Activated CD4-positive, alpha-beta T cell treated with anti-CD3 and anti-CD28 coated beads for 1 hour (primary cell): ENCODE measurements at regions not wholly inside any gene's neighbourhood (a gene's known extent, or its start where the extent isn't known, plus 50 kb on each side); places are given as distances from the start of the nearest gene placed in this dataset.

ENCODE experiments used
- DNase-seq: peaks from one replicate; pipeline ENCODE4 v3.0.0-alpha.2; 2020

- DNase-seq, result no peak
Measured at GRCh38 chr18:78304192-78305164, 675.1 kb upstream of the SALL3 start.

GRCh38 chr18:78305789-78306188 is 673.8 kb upstream of the SALL3 start:
- no peak for DNase-seq

GRCh38 chr18:78309307-78309706 is 670.3 kb upstream of the SALL3 start:
- DNase-seq, result no peak

- DNase-seq, result no peak
Measured at GRCh38 chr18:78309924-78310323, 669.7 kb upstream of the SALL3 start.

GRCh38 chr18:78319264-78319663 is 660.4 kb upstream of the SALL3 start:
- DNase-seq, result no peak

- no peak for DNase-seq
Measured at GRCh38 chr18:78319961-78320360, 659.7 kb upstream of the SALL3 start.

- DNase-seq, result no peak
Measured at GRCh38 chr18:78321402-78321801, 658.2 kb upstream of the SALL3 start.

- DNase-seq, result no peak
Measured at GRCh38 chr18:78323453-78324197, 656.0 kb upstream of the SALL3 start.

- DNase-seq, result no peak
Measured at GRCh38 chr18:78327643-78328042, 652.0 kb upstream of the SALL3 start.

GRCh38 chr18:78330766-78331165 is 648.9 kb upstream of the SALL3 start:
- DNase-seq, result no peak

GRCh38 chr18:78352910-78353309 is 626.7 kb upstream of the SALL3 start:
- DNase-seq, result no peak

- DNase-seq, result no peak
Measured at GRCh38 chr18:78362198-78362597, 617.4 kb upstream of the SALL3 start.

GRCh38 chr18:78363556-78364387 is 615.8 kb upstream of the SALL3 start:
- no peak for DNase-seq

GRCh38 chr18:78364388-78364960 is 615.1 kb upstream of the SALL3 start:
- DNase-seq, result no peak

- no peak for DNase-seq
Measured at GRCh38 chr18:78367996-78368395, 611.6 kb upstream of the SALL3 start.

GRCh38 chr18:78368726-78369125 is 610.9 kb upstream of the SALL3 start:
- DNase-seq, result no peak

GRCh38 chr18:78376046-78376445 is 603.6 kb upstream of the SALL3 start:
- no peak for DNase-seq

GRCh38 chr18:78378403-78378802 is 601.2 kb upstream of the SALL3 start:
- DNase-seq, result no peak

- no peak for DNase-seq
Measured at GRCh38 chr18:78378983-78379382, 600.6 kb upstream of the SALL3 start.

- DNase-seq, result no peak
Measured at GRCh38 chr18:78390348-78390951, 589.2 kb upstream of the SALL3 start.

GRCh38 chr18:78390952-78391348 is 588.7 kb upstream of the SALL3 start:
- no peak for DNase-seq
